Activated CD4-positive, alpha-beta T cell treated with anti-CD3 and anti-CD28 coated beads for 48 hours (primary cell): ENCODE measurements at regions not wholly inside any gene's neighbourhood (a gene's known extent, or its start where the extent isn't known, plus 50 kb on each side); places are given as distances from the start of the nearest gene placed in this dataset.

ENCODE experiments used
- DNase-seq: peaks from one replicate; pipeline ENCODE4 v3.0.0-alpha.2; 2020

DNA sequence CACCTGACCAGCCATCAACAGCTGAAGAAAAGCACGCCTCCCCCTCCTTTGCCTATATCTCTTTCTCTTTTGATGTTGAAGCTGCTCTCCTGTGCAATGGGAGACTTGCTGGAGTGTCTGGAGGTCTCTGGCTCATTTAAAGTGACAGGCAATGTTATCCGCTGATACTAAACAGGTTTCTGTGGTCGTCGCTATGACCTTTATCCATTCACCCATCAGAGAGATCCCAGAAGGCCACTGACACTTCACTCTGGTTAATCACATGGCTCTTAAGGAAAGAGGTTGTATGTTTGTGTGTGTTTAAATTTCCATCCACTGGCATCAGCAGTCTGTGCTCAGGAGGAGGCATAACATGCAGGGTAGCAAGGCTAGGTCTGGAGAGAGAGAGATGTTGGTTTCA is 277.3 kb downstream of the MTX2 start:
- no peak for DNase-seq

DNA sequence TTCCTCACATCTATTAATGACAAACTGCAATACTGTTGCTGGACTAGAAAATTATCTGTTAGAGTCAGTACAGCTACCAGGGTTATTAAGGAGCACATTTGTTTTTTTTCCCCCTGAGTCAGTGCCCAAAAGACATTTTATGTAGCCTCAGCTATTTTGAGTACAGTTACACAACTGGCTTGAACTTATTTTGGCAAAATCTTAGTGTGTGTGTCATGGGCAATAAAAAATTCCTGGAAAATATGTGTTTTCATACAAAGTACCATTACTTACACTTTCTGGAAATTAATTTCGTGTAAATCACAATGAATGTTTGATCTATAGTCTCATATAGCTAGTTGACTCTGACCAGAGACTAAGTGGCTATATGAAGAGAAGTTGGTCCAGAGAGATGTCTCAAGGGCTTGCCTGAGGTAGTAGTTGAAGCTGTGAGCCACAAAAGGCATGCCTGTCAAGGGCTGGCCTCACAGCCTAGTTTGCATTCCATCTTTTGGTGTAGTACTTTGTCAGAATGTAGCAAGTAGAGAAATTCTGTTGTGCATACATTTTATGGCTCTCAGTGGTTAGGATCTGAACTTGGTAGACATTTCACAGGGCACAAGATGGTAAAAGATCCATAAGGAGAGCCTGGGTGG is 283.4 kb downstream of the MTX2 start:
- DNase-seq: no peak

DNA sequence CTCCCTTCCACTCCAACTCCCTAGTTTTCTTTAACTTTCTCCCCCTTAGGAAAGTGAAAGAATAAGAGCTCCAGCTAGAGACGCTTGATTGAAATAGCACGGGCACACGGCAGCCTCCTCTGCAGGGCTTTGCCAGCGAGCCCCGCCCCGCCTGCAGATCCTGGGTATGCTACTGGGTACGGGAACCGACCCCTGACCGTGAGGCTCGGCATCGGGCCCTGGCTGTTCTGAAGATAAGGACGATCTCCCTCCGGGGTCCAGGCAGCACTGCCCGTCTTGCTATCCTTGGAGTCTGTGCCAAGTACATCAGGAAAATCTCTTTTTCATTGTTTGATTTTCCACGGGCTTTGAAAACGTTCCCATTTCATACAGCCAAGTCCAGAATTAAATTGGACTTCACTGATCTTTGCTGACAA is 284.5 kb downstream of the MTX2 start:
- DNase-seq: peak; percentile 49

DNA sequence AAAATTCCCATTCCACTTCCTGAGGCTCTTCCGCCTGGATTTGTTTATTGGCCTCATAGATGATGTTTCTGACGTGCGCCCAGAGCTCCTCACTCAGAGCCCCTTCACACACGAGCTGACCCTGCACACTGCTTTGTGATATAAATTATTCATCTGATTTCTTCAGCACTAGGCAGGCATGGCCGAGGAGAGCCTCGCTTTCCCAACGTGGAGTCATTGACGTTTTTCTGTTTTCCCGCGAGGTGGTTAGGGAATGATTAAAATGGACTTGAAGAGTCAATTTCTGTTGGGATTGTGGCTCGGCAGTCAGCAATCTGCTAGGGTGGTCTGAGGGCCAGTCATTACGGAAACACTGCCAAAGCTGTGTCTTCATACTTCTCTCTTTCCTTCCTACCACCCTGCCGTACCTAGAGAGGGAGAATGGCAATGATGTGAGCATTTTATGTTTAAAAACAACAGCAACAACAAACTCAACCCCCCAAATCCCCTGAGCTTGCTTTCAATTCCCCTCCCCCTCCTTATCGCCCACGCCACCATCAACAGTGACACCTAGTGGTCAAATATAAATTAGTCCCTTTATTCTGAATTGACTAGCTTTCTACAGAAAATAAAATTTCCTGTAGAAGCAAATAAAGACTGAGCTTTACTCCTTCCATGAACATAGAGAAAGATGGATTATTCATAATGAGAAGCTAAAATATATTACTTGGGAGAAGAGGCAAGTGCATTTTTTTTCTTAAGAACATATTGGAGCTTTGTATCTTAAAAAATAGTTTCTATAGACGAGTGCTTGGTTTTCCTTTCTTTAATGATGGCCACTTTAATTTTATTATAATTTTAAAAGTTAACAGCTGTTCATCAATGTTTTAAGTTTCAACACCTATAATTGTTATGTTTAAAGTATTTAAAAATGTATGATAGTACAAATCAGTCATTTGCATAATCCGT is 285.1 kb downstream of the MTX2 start:
- DNase-seq: peak; percentile 28

GRCh38 chr2:176555112-176555511 is 285.9 kb downstream of the MTX2 start:
- DNase-seq: no peak

DNA sequence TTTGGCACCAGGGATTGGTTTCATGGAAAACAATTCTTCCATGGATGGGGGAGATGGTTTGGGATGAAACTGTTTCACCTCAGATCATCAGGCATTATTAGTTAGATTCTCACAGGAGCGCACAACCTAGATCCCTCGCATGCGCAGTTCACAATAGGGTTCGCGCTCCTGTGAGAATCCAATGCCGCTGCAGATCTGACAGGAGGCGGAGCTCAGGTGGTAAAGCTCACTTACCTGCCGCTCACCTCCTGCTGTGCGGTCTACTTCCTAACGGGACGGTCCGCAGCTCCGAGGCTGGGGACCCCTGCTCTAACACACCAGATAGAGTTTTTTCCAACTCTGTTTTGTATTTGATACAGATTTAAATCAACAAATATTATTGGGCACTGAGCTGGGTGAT is 286.5 kb downstream of the MTX2 start:
- DNase-seq: no peak

- DNase-seq: no peak
These were observed 287.1 kb downstream of the MTX2 start for GRCh38 chr2:176556373-176556772.

DNA sequence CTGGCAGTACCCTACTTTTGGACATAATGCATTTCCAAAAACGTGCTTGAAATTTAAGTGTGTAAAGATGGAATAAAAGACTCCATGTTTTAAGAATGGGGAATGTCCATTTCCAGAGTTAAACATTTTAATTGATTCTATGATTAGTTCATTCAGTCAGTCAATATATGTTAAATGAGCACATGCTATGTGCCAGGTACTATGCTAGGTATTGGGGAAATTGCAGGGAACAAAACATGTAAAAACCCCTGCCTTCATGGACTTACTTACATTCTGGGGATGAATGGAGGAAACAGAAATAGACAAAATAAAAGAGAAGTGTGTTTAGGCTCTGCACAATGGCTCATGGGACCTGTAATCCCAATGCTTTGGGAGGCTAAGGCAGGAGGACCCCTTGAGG is 288.6 kb downstream of the MTX2 start:
- no peak for DNase-seq

DNA sequence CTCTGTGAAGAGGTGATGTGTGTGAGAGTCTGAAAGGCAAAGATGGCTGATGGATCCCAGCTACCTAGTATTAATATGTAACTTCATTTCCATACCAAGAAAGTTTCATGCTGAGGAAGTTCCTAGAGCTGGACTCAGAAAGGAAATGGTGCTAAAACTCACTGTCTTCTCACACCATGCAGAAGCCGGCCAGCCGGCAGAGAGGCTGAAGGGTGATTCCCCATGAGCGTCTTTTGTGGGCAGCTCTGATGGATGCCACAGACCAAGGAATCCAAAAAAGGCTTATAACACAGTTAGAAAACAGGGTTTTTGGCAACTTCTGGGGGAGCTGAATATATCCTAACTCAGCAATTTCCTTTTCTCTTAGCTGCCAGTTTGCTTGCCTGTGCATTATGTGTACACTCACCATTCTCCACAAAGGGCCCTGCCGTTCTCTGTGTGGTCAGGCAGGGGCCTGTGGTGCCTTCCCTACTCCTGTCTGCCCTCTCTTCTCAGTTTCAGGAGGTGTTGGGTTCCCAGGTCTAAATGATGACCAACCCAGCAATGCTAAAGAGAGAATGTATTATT is 289.4 kb downstream of the MTX2 start:
- no peak for DNase-seq

- no peak for DNase-seq
These were observed 291.1 kb downstream of the MTX2 start for GRCh38 chr2:176560296-176560695.

GRCh38 chr2:176561706-176562105 is 292.5 kb downstream of the MTX2 start:
- DNase-seq: no peak

DNA sequence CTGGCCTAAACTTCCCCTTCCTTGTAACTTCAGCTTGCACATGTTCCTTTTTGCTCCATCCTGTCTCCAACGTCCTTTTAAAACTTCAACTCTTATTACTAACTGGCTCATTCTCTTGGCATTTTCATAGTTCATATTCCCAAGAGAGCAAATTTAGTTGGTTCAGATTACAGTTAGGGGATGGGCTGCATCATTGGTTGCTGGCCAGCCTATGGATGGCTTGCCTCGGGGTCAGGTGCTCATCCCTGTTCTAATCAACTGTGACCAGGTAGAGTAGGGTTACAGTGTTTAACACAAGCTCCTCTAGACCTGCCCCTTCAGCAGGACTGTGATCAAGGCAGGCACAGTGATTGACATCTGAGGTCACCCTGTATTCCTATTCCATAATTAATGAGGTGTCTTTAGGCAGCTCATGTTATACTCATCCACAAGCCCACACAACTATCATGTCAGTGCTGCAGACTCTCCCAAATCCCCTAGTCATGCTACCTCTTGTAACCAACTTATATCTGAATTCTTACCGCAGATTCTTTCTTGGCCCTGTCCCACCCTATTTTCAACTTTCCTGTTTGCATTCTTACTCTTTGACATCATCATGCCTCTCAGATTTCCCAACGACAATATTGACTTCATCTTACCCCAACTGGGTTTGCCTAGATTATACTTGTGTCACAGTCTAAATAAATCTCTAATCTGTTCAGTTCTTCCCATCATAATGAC is 293.3 kb downstream of the MTX2 start:
- no peak for DNase-seq

DNA sequence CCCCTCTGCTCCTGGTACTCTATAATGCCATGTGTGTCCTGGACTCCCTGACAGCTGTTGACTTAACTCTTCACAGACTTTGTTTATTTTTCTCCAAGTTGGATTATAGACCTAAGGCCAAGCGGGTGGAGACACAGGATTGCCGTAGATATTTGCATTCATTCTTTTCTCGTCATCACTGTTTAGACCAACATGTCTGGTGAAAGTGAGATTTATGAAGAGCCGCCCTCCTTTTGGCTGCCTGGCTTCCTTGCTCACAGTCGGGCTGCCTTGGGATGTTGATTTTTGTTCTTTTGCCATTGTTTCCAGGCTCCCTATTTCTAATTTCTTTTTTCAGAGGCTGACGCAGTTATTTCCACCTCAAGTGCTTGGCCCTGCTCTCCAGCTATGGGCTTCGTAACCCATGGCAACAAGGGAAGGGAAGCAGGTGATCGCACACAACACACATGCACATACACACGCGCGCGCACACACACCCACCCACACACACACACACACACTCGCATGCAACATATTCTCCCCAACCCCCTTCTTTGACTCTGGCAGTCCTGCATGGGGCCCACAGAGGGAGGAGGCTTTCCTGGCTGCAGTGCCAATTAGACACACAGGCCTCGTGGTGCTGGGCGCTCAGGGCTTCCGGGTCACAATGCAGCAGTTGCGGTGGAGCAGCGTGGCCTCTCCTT is 296.5 kb downstream of the MTX2 start:
- no peak for DNase-seq

DNA sequence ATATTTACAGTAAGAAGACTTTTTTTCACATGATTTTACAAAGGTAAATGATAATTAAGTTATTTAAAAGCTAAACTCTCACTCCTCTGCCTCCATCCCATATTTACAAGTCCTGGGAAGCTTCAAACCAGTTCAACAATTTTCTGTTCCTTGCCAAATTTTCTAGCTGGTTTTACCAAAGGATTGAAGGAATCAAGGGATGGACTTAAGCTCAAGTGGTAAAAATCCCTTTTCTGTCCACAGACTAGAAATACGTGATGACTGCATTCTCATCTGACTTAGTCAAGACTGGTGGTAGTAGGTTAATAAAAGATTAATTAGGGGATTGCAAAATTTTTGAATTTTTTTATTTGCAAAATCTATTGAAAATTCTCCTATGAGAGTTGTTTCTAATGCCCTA is 297.3 kb downstream of the MTX2 start:
- no peak for DNase-seq

DNA sequence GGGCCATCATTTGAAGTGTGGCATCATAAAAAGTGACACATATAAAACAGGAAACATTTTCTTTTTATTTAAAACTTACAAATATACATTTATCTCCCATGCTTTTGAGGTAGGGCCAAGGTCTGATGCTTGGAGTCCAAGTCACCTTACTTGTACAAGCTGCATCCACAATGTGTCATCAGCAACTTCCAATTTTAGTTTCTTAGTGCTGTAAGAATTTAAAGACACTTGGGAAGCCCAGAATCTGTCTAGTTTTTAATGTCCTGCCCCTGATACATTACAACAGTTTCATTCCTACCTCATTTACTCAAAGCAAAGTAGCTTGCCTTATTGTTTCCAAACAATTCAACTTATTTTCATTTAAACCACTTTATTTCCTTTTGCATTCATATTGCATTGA is 297.7 kb downstream of the MTX2 start:
- no peak for DNase-seq

DNA sequence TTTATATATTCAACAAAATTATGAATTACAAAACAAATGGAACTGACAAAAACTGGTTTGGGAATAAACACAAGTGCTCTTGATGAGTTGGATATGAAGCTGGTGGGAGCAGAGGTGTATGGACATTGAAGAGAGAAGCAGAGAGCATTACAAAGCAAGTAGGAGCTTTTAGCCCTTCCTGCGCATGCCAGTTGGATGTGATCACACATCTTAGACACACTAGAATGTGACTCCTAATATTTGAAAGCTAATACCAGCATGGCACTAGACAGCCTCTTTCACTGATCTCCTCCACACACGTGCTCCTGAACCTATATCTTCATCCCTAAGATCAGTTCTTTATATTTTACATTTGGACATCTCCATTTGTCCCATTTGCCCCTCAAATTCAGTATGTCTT is 298.1 kb downstream of the MTX2 start:
- DNase-seq: no peak

DNA sequence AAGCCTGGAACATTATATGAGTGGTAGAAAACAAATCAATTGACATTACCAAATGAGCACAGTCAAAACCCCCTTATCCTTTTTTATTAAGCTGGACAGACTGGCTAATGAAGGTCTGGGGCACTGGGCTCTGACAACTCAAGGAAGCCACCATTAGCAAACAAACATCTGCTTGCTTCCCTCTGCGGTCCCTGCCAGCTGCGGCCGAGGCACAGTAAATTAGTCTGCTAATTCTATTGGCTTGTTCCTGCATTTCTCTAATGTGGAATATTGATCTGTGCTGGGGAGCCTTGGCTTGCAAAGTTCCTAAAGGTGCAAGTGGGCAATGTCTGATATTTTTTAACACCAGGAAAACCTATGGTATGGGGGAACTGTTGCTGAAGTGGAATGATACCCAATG is 300.3 kb downstream of the MTX2 start:
- DNase-seq: no peak

GRCh38 chr2:176573612-176574483 is 304.6 kb downstream of the MTX2 start:
- DNase-seq: no peak

GRCh38 chr2:176574484-176575236 is 305.4 kb downstream of the MTX2 start:
- no peak for DNase-seq

- DNase-seq: no peak
These were observed 306.0 kb downstream of the MTX2 start for GRCh38 chr2:176575237-176575744.

DNA sequence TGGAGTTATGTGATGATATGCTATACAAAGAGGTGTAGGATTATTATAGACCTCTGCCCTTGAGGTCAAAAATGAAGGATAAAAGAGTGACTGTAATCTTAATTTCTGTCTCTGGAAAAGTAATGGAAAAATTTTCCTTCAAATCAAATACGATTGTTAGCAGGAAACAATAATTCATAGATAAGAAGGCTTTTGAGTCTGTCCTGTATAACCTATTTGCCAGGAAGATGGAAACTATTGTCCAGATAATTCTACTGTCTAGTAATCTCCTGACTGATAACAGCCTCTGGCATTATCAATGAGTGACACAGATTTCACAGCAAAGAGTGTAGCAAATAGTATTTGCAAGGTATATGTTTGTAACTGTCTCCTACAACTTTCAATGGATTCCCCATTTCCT is 307.8 kb downstream of the MTX2 start:
- no peak for DNase-seq
